C4-2B (cell line): ENCODE measurements at regions not wholly inside any gene's neighbourhood (a gene's known extent, or its start where the extent isn't known, plus 50 kb on each side); places are given as distances from the start of the nearest gene placed in this dataset.

Experiments used
- CTCF ChIP-seq: fragments of 450-650 bp; conservative IDR thresholded peaks from 2 replicates; pipeline ENCODE4 v1.5.1; 2017; ENCODE audit warnings: mild to moderate bottlenecking
- ZFX ChIP-seq: fragments of 450-650 bp; IDR thresholded peaks from 2 replicates; pipeline ENCODE4 v1.6.1; 2017

GRCh38 chr2:195514365-195514764 lies 142.7 kb upstream of the SLC39A10 start:
- TF ChIP-seq CTCF (no peak), ZFX (no peak)
